H1 (cell line): ENCODE measurements at regions not wholly inside any gene's neighbourhood (a gene's known extent, or its start where the extent isn't known, plus 50 kb on each side); places are given as distances from the start of the nearest gene placed in this dataset.

Experiments
- CTCF ChIA-PET: fragments of 300-600 bp; sonication (Branson Sonifier 250); formaldehyde crosslinking; loops from one replicate; lab custom pipeline; 2021; ENCODE audit not compliant: partially characterized antibody; lab: Charles Lee
- POLR2A ChIA-PET: fragments of 300-600 bp; sonication (Branson Sonifier 250); formaldehyde crosslinking; loops from one replicate; lab custom pipeline; 2021; ENCODE audit warnings: inconsistent platforms; ENCODE audit not compliant: partially characterized antibody; lab: Charles Lee
- DNase-seq, 2 experiments: peaks; one replicate each; pipeline versions ENCODE4 v3.0.0 to v3.0.0-alpha.2; 2010 to 2022; ENCODE audit warnings: low spot score in 2 of 2, low read depth in 1 of 2, mixed read lengths in 1 of 2
- FAIRE-seq: peaks from 2 replicates; lab custom pipeline; 2011; peaks lifted over from hg19 to GRCh38; lab: Jason Lieb, UNC
- H2AFZ ChIP-seq: 2 replicates; pipeline ENCODE4 v1.8.1; 2012; ENCODE audit warnings: low read length, inconsistent platforms
- H2AK5ac ChIP-seq: 2 replicates; pipeline ENCODE4 v1.6.1; 2013; ENCODE audit warnings: low read depth, low read length
- H2BK120ac ChIP-seq: replicated peaks from 2 replicates; pipeline ENCODE3; 2013; ENCODE audit warnings: low read depth, low read length, inconsistent platforms
- H2BK12ac ChIP-seq: 2 replicates; pipeline ENCODE4 v1.6.1; 2013; ENCODE audit warnings: low read depth, low read length
- H2BK15ac ChIP-seq: 2 replicates; pipeline ENCODE4 v1.6.1; 2013; ENCODE audit warnings: low read length
- H2BK20ac ChIP-seq: 2 replicates; pipeline ENCODE4 v1.6.1; 2013; ENCODE audit warnings: low read length
- H2BK5ac ChIP-seq: 2 replicates; pipeline ENCODE4 v1.6.1; 2013; ENCODE audit warnings: low read depth, low read length
- H3K14ac ChIP-seq: 2 replicates; pipeline ENCODE4 v1.6.1; 2013; ENCODE audit warnings: inconsistent platforms; ENCODE audit not compliant: insufficient read length
- H3K18ac ChIP-seq: 2 replicates; pipeline ENCODE4 v1.6.1; 2013; ENCODE audit warnings: low read length; ENCODE audit errors: extremely low read depth
- H3K23ac ChIP-seq: 2 replicates; pipeline ENCODE4 v1.6.1; 2013; ENCODE audit warnings: inconsistent platforms; ENCODE audit not compliant: insufficient read length
- H3K23me2 ChIP-seq: 2 replicates; pipeline ENCODE4 v1.6.1; 2013; ENCODE audit warnings: low read depth, low read length
- H3K27ac ChIP-seq: 2 replicates; pipeline ENCODE4 v1.6.1; 2011; ENCODE audit warnings: low read depth, low read length, inconsistent platforms
- H3K27me3 ChIP-seq, 4 experiments: replicated peaks in 1 of 4; 1 replicate in 1 of 4; 2 replicates in 3 of 4; pipeline versions ENCODE4 v1.6.1 to v1.8.1; 2011 to 2013; ENCODE audit warnings: low read length in 3 of 4, mild to moderate bottlenecking in 3 of 4, inconsistent platforms in 2 of 4, mixed read lengths in 2 of 4, moderate library complexity in 1 of 4; ENCODE audit not compliant: control insufficient read depth in 3 of 4, insufficient read depth in 3 of 4; ENCODE audit errors: extremely low read depth in 1 of 4
- H3K36me3 ChIP-seq, 4 experiments: 2 replicates each; pipeline versions ENCODE4 v1.6.1 to v1.8.1; 2011 to 2013; ENCODE audit warnings: mild to moderate bottlenecking in 4 of 4, low read length in 3 of 4, moderate library complexity in 2 of 4, control low read depth in 1 of 4, inconsistent platforms in 1 of 4; ENCODE audit not compliant: insufficient read depth in 4 of 4, control insufficient read depth in 2 of 4
- H3K4ac ChIP-seq: replicated peaks from 2 replicates; pipeline ENCODE3; 2013; ENCODE audit warnings: low read length, low read depth, mixed read lengths, inconsistent platforms; ENCODE audit not compliant: insufficient read length
- H3K4me1 ChIP-seq, 4 experiments: replicated peaks in 1 of 4; 1 replicate in 1 of 4; 2 replicates in 3 of 4; pipeline versions ENCODE4 v1.6.1 to v1.8.1; 2011 to 2013; ENCODE audit warnings: low read length in 3 of 4, inconsistent platforms in 2 of 4, mixed read lengths in 1 of 4; ENCODE audit not compliant: insufficient read depth in 4 of 4, control insufficient read depth in 3 of 4
- H3K4me2 ChIP-seq, 2 experiments: 2 replicates each; pipeline versions ENCODE4 v1.6.1 to v1.8.1; 2011 to 2013; ENCODE audit warnings: low read depth in 2 of 2, low read length in 2 of 2, control low read depth in 1 of 2, inconsistent platforms in 1 of 2, mild to moderate bottlenecking in 1 of 2; ENCODE audit not compliant: insufficient read depth in 1 of 2
- H3K4me3 ChIP-seq, 4 experiments: fragments of 200-600, 300-600 bp in 1 of 4; sonication (generic), shearing (Covaris generic), sonication (Bioruptor Twin) in 1 of 4; 2 replicates each; pipeline versions ENCODE4 v1.5.1 to v1.8.1; 2011 to 2016; ENCODE audit warnings: low read length in 4 of 4, low read depth in 3 of 4, control low read depth in 2 of 4, inconsistent platforms in 2 of 4, mild to moderate bottlenecking in 2 of 4, mixed read lengths in 1 of 4, moderate library complexity in 1 of 4; ENCODE audit not compliant: insufficient read depth in 2 of 4; ENCODE audit errors: extremely low read depth in 1 of 4
- H3K56ac ChIP-seq: replicated peaks from 2 replicates; pipeline ENCODE3; 2013; ENCODE audit warnings: low read depth, mild to moderate bottlenecking, mixed read lengths, low read length, inconsistent platforms; ENCODE audit not compliant: insufficient read length
- H3K79me1 ChIP-seq: 2 replicates; pipeline ENCODE4 v1.6.1; 2013; ENCODE audit warnings: low read depth, low read length, control low read depth
- H3K79me2 ChIP-seq, 2 experiments: 2 replicates each; pipeline versions ENCODE4 v1.6.1 to v1.8.1; 2012 to 2013; ENCODE audit warnings: low read length in 2 of 2, mild to moderate bottlenecking in 2 of 2, inconsistent platforms in 1 of 2; ENCODE audit not compliant: insufficient read depth in 2 of 2, control insufficient read depth in 1 of 2
- H3K9ac ChIP-seq, 4 experiments: replicated peaks in 1 of 4; 1 replicate in 1 of 4; 2 replicates in 3 of 4; pipeline versions ENCODE4 v1.6.1 to v1.8.1; 2011 to 2013; ENCODE audit warnings: low read depth in 3 of 4, low read length in 3 of 4, control low read depth in 2 of 4, mild to moderate bottlenecking in 2 of 4, moderate library complexity in 2 of 4, inconsistent platforms in 1 of 4; ENCODE audit errors: extremely low read depth in 1 of 4
- H3K9me3 ChIP-seq, 2 experiments: 2 replicates each; pipeline versions ENCODE4 v1.6.1 to v1.8.1; 2012 to 2013; ENCODE audit warnings: mild to moderate bottlenecking in 2 of 2, moderate library complexity in 2 of 2, control low read depth in 1 of 2, inconsistent platforms in 1 of 2, low read depth in 1 of 2, low read length in 1 of 2, mixed read lengths in 1 of 2; ENCODE audit not compliant: insufficient read depth in 2 of 2
- H4K20me1 ChIP-seq, 2 experiments: replicated peaks in 1 of 2; 2 replicates each; pipeline versions ENCODE3 to v1.8.1; 2011 to 2013; ENCODE audit warnings: inconsistent platforms in 2 of 2, low read length in 2 of 2, mild to moderate bottlenecking in 1 of 2; ENCODE audit not compliant: insufficient read depth in 2 of 2, control insufficient read depth in 1 of 2
- H4K5ac ChIP-seq: 2 replicates; pipeline ENCODE4 v1.6.1; 2013; ENCODE audit warnings: low read length, low read depth, mixed read lengths, inconsistent platforms; ENCODE audit not compliant: insufficient read length
- H4K8ac ChIP-seq: 2 replicates; pipeline ENCODE4 v1.8.0; 2013; ENCODE audit warnings: mild to moderate bottlenecking, moderate library complexity, low read length, inconsistent platforms; ENCODE audit not compliant: insufficient read depth; ENCODE audit errors: extremely low read depth
- H4K91ac ChIP-seq: replicated peaks from 2 replicates; pipeline ENCODE3; 2013; ENCODE audit warnings: low read length, mixed read lengths, inconsistent platforms; ENCODE audit not compliant: insufficient read length
- CBX8 ChIP-seq: fragments of 300-800, 300-1000 bp; sonication (generic); IDR thresholded peaks from 2 replicates; pipeline ENCODE4 v1.7.1; 2016; ENCODE audit warnings: low read depth, low read length, borderline replicate concordance
- CHD1 ChIP-seq: IDR thresholded peaks from 2 replicates; pipeline ENCODE4 v1.6.1; 2012; ENCODE audit warnings: low read depth, low read length, improper control_type of control experiment
- CTCF ChIP-seq, 3 experiments: IDR thresholded peaks; 1 replicate in 2 of 3; 2 replicates in 1 of 3; pipeline versions ENCODE4 v1.5.1 to v1.6.1; 2011; ENCODE audit warnings: low read length in 3 of 3, mild to moderate bottlenecking in 3 of 3, inconsistent platforms in 2 of 3, low read depth in 1 of 3, moderate library complexity in 1 of 3; ENCODE audit not compliant: insufficient read depth in 1 of 3; ENCODE audit errors: control extremely low read depth in 1 of 3
- GTF2F1 ChIP-seq: IDR thresholded peaks from 2 replicates; pipeline ENCODE4 v1.6.1; 2012; ENCODE audit warnings: low read depth, low read length, improper control_type of control experiment, borderline replicate concordance
- HDAC6 ChIP-seq: IDR thresholded peaks from one replicate; pipeline ENCODE4 v1.7.1; 2012; ENCODE audit warnings: low read depth, mild to moderate bottlenecking, inconsistent platforms, low read length, moderate library complexity
- MAX ChIP-seq: IDR thresholded peaks from 2 replicates; pipeline ENCODE4 v1.6.1; 2012; ENCODE audit warnings: inconsistent platforms
- NRF1 ChIP-seq: IDR thresholded peaks from 2 replicates; pipeline ENCODE4 v1.6.1; 2011; ENCODE audit warnings: mild to moderate bottlenecking, low read depth, low read length, improper control_type of control experiment
- TCF12 ChIP-seq: IDR thresholded peaks from 2 replicates; pipeline ENCODE4 v1.6.1; 2011; ENCODE audit warnings: low read depth, mild to moderate bottlenecking, low read length
- WGBS, 2 experiments: shearing (Covaris generic) in 1 of 2; methylation state at CpG; one replicate each; pipeline versions ENCODE4 v1.1.6 to v1.1.7; 2013 to 2015; ENCODE audit warnings: low lambda C conversion rate in 2 of 2, mixed read lengths in 2 of 2, inconsistent platforms in 1 of 2, low coverage in 1 of 2, missing lambda C conversion rate in 1 of 2; ENCODE audit not compliant: insufficient replicate concordance in 2 of 2, insufficient coverage in 1 of 2, insufficient read length in 1 of 2; ENCODE audit errors: extremely low coverage in 1 of 2, missing lambda C conversion rate in 1 of 2; 5-methylcytosine and 5-hydroxymethylcytosine counted together

GRCh38 chr18:33987206-33987605, 237.5 kb downstream of the NOL4 start:
- Histone ChIP-seq H3K4ac (no peak overlapping the region), H2AK5ac (no peak overlapping the region), H3K4me3 (no peak overlapping the region), H3K18ac (no peak overlapping the region), H4K20me1 (no peaks in the 10 kb centered on the region), H4K8ac (no peak overlapping the region), H3K79me1 (no peaks in the 10 kb centered on the region), H2BK20ac (no peak overlapping the region), H3K9me3 (no peaks in the 10 kb centered on the region), H3K4me1 (peaks cover 0 to 3% (median 1%) of the 10 kb centered on the region in 4 experiments; a peak in 1 of 7 replicates), H3K4me2 (no peak overlapping the region), H2BK15ac (no peak overlapping the region), H3K27ac (no peak overlapping the region), H2BK12ac (no peak overlapping the region), H3K79me2 (no peaks in the 10 kb centered on the region), H3K23me2 (no peaks in the 10 kb centered on the region), H3K56ac (no peak overlapping the region), H3K27me3 (no peaks in the 10 kb centered on the region), H3K14ac (no peak overlapping the region), H4K91ac (no peak overlapping the region), H3K23ac (no peak overlapping the region), H2BK5ac (no peak overlapping the region), H2BK120ac (no peak overlapping the region), H4K5ac (no peak overlapping the region), H3K9ac (no peak overlapping the region), H2AFZ (no peak overlapping the region), H3K36me3 (no peaks in the 10 kb centered on the region)
- FAIRE-seq, result no peak
- no peak for DNase-seq
- whole genome bisulfite sequencing, 2 experiments, result 90% methylated on average over 3 of the region's 3 CpGs; no CpG with 5 or more reads in 1 of the 2 experiments
- TF ChIP-seq CBX8 (no peak), MAX (no peak), GTF2F1 (no peak), TCF12 (no peak), CHD1 (no peak), CTCF (IDR thresholded peaks at IDR 0.05; ENCODE audit: control extremely low read depth in 1 of 3, insufficient read depth in 1 of 3, low read depth in 1 of 3, low read length in 3 of 3) (no peak), HDAC6 (no peak), NRF1 (no peak)
- ChIA-PET CTCF (no interaction called here), POLR2A (no interaction called here)
